A549 (cell line): ENCODE measurements at regions not wholly inside any gene's neighbourhood (a gene's known extent, or its start where the extent isn't known, plus 50 kb on each side); places are given as distances from the start of the nearest gene placed in this dataset.

Experiments
- ATAC-seq, 2 experiments: fragments of 200-7000 bp in 1 of 2; fragments of >200 bp in 1 of 2; cut with Nextera tagmentation in 1 of 2; cut with Tn5 transposase in 1 of 2; 3 replicates each; pipeline versions ENCODE4 v1.8.0 to v1.9.1; 2018 to 2020; ENCODE audit warnings: mild to moderate bottlenecking in 1 of 2, moderate library complexity in 1 of 2
- CTCF ChIA-PET: fragments of 300-600 bp; sonication (Branson Sonifier 250); formaldehyde crosslinking; extraction: SDS; loops from one replicate; lab custom pipeline; 2021; ENCODE audit warnings: antibody characterized with exemption, inconsistent platforms; lab: Yijun Ruan, JAX
- POLR2A ChIA-PET: fragments of 350-600 bp; formaldehyde crosslinking; extraction: SDS; loops from one replicate; lab custom pipeline; 2021; ENCODE audit warnings: antibody characterized with exemption, inconsistent platforms; lab: Yijun Ruan, JAX
- DNase-seq, 2 experiments: peaks; one replicate each; pipeline versions ENCODE4 v3.0.0 to v3.0.0-alpha.2; 2011 to 2016; ENCODE audit warnings: low read depth in 1 of 2, low spot score in 1 of 2
- FAIRE-seq: peaks from 2 replicates; lab custom pipeline; 2011; peaks lifted over from hg19 to GRCh38; lab: Jason Lieb, UNC
- H3K27ac ChIP-seq, 2 experiments: fragments of >200 bp; sonication (Bioruptor Twin); formaldehyde crosslinking; 3 replicates each; pipeline ENCODE4 v1.5.1; 2016 to 2017
- H3K4me1 ChIP-seq: fragments of >200 bp; sonication (Bioruptor Twin); formaldehyde crosslinking; 3 replicates; pipeline ENCODE4 v1.6.1; 2016
- H3K4me2 ChIP-seq: fragments of >200 bp; sonication (Bioruptor Twin); formaldehyde crosslinking; 3 replicates; pipeline ENCODE4 v1.6.1; 2016
- H3K4me3 ChIP-seq: fragments of >200 bp; sonication (Bioruptor Twin); formaldehyde crosslinking; 3 replicates; pipeline ENCODE4 v1.5.1; 2016
- H3K9me3 ChIP-seq: fragments of >200 bp; sonication (Bioruptor Twin); formaldehyde crosslinking; 3 replicates; pipeline ENCODE4 v1.6.1; 2016
- ATOH8 ChIP-seq: fragments of 250-450 bp; sonication (Bioruptor Pico); IDR thresholded peaks from 2 replicates; pipeline ENCODE4 v1.5.0; 2020; ENCODE audit warnings: low read depth, mild to moderate bottlenecking, moderate library complexity
- BCL3 ChIP-seq: fragments of >200 bp; sonication (Bioruptor Twin); formaldehyde crosslinking; IDR thresholded peaks from 3 replicates; pipeline ENCODE4 v1.6.1; 2016
- BHLHE40 ChIP-seq: IDR thresholded peaks from 2 replicates; pipeline ENCODE4 v1.6.1; 2012; ENCODE audit warnings: low read depth, low read length, inconsistent platforms
- CHD4 ChIP-seq: fragments of 200-600 bp; sonication (generic); IDR thresholded peaks from 2 replicates; pipeline ENCODE4 v1.6.1; 2016; ENCODE audit warnings: antibody characterized with exemption, mild to moderate bottlenecking, borderline replicate concordance
- E2F6 ChIP-seq: IDR thresholded peaks from 2 replicates; pipeline ENCODE4 v1.6.1; 2012; ENCODE audit warnings: low read depth, borderline replicate concordance
- ELK1 ChIP-seq: fragments of 150-350 bp; IDR thresholded peaks from 2 replicates; pipeline ENCODE4 v1.6.1; 2014; ENCODE audit warnings: low read depth, mild to moderate bottlenecking, low read length
- EP300 ChIP-seq, 2 experiments: fragments of >200 bp; sonication (Bioruptor Twin); formaldehyde crosslinking; IDR thresholded peaks; 2 replicates in 1 of 2; 3 replicates in 1 of 2; pipeline ENCODE4 v1.6.1; 2016 to 2017
- ESRRA ChIP-seq: fragments of 150-350 bp; IDR thresholded peaks from 2 replicates; pipeline ENCODE4 v1.6.1; 2014; ENCODE audit warnings: mild to moderate bottlenecking, low read length, borderline replicate concordance
- FOSB ChIP-seq: fragments of 250-450 bp; sonication (Bioruptor Pico); IDR thresholded peaks from 2 replicates; pipeline ENCODE4 v1.5.0; 2020; ENCODE audit warnings: mild to moderate bottlenecking, moderate library complexity
- HDAC2 ChIP-seq: fragments of 200-600 bp; sonication (generic); IDR thresholded peaks from 2 replicates; pipeline ENCODE4 v1.6.1; 2016
- HOXA7 ChIP-seq: fragments of 250-450 bp; sonication (Bioruptor Pico); IDR thresholded peaks from 2 replicates; pipeline ENCODE4 v1.5.0; 2020; ENCODE audit warnings: mild to moderate bottlenecking, moderate library complexity
- HOXB13 ChIP-seq: fragments of 250-450 bp; sonication (Bioruptor Pico); IDR thresholded peaks from 2 replicates; pipeline ENCODE4 v1.5.0; 2020; ENCODE audit warnings: low read depth, mild to moderate bottlenecking, moderate library complexity
- HOXB5 ChIP-seq: fragments of 250-450 bp; sonication (Bioruptor Pico); IDR thresholded peaks from 2 replicates; pipeline ENCODE4 v1.5.0; 2020; ENCODE audit warnings: mild to moderate bottlenecking, moderate library complexity
- JUN ChIP-seq, 2 experiments: fragments of >200 bp; sonication (Bioruptor Twin); formaldehyde crosslinking; IDR thresholded peaks; 2 replicates in 1 of 2; 3 replicates in 1 of 2; pipeline ENCODE4 v1.6.1; 2016 to 2017
- MAFK ChIP-seq: fragments of 450-650 bp; IDR thresholded peaks from 2 replicates; pipeline ENCODE4 v1.6.1; 2014; ENCODE audit not compliant: partially characterized antibody
- MAZ ChIP-seq: fragments of 150-350 bp; IDR thresholded peaks from 2 replicates; pipeline ENCODE4 v1.6.1; 2014; ENCODE audit warnings: antibody characterized with exemption, low read depth, low read length, borderline replicate concordance
- MYC ChIP-seq: IDR thresholded peaks from 2 replicates; pipeline ENCODE4 v1.6.1; 2012; ENCODE audit warnings: mild to moderate bottlenecking, inconsistent platforms, low read length, improper control_type of control experiment, borderline replicate concordance
- POLR2AphosphoS2 ChIP-seq: conservative IDR thresholded peaks from 2 replicates; pipeline ENCODE4 v1.6.1; 2012; ENCODE audit warnings: low read length, improper control_type of control experiment, inconsistent platforms
- RAD21 ChIP-seq, 2 experiments: fragments of >200 bp in 1 of 2; sonication (Bioruptor Twin) in 1 of 2; formaldehyde crosslinking in 1 of 2; IDR thresholded peaks in 1 of 2; conservative IDR thresholded peaks in 1 of 2; 2 replicates in 1 of 2; 3 replicates in 1 of 2; pipeline ENCODE4 v1.6.1; 2012 to 2018; ENCODE audit warnings: inconsistent platforms in 1 of 2
- REST ChIP-seq: fragments of 200-600 bp; sonication (generic); IDR thresholded peaks from 2 replicates; pipeline ENCODE4 v1.6.1; 2016; ENCODE audit warnings: antibody characterized with exemption, mild to moderate bottlenecking, moderate library complexity
- RNF2 ChIP-seq: fragments of 200-600 bp; sonication (generic); IDR thresholded peaks from 2 replicates; pipeline ENCODE4 v1.6.1; 2016; ENCODE audit warnings: low read depth, mild to moderate bottlenecking, antibody characterized with exemption, moderate library complexity, borderline replicate concordance
- SMC3 ChIP-seq: fragments of >200 bp; sonication (Bioruptor Twin); formaldehyde crosslinking; IDR thresholded peaks from 3 replicates; pipeline ENCODE4 v1.6.1; 2018; ENCODE audit warnings: inconsistent platforms
- TP53 ChIP-seq: fragments of 250-450 bp; sonication (Bioruptor Pico); IDR thresholded peaks from 2 replicates; pipeline ENCODE4 v1.5.0; 2021; ENCODE audit warnings: mild to moderate bottlenecking, moderate library complexity
- ZFP36 ChIP-seq: fragments of 450-650 bp; IDR thresholded peaks from 2 replicates; pipeline ENCODE4 v1.6.1; 2014; ENCODE audit warnings: borderline replicate concordance; ENCODE audit not compliant: partially characterized antibody
- ZNF302 ChIP-seq: fragments of 250-450 bp; sonication (Bioruptor Pico); IDR thresholded peaks from 2 replicates; pipeline ENCODE4 v1.9.0; 2021; ENCODE audit warnings: inconsistent platforms, mild to moderate bottlenecking, moderate library complexity
- WGBS: methylation state at CpG from one replicate; pipeline ENCODE4 v1.1.6; 2017; ENCODE audit errors: missing lambda C conversion rate; 5-methylcytosine and 5-hydroxymethylcytosine counted together

- no peak for DNase-seq
- POLR2A ChIA-PET: no interaction called here
- Histone ChIP-seq H3K9me3 (no peaks in the 10 kb centered on the region), H3K4me2 (no peak overlapping the region), H3K4me1 (no peaks in the 10 kb centered on the region), H3K27ac (no peak overlapping the region), H3K4me3 (no peak overlapping the region)
- no peak for ATAC-seq
- TF ChIP-seq EP300 (IDR thresholded peaks at IDR 0.05) (no peak), POLR2AphosphoS2 (no peak), ELK1 (no peak), ZNF302 (CRISPR knock-in tag) (no peak), ZFP36 (no peak), ESRRA (no peak), MAFK (no peak), CHD4 (no peak), SMC3 (no peak), FOSB (CRISPR knock-in tag) (no peak), MYC (no peak), BHLHE40 (no peak), E2F6 (no peak)
- no peak for FAIRE-seq
- CTCF ChIA-PET: no interaction called here
- 25% methylated on average over 10 of the region's 10 CpGs for WGBS
Observed at GRCh38 chr10:129392855-129393254, 74.2 kb upstream of the MGMT start.

- ChIA-PET CTCF (interaction anchor here (0.6 kb wide), 1 partner anchor 388 kb away, joined by 4 read pairs; no protein-coding TSS in a partner anchor), POLR2A (no interaction called here)
- WGBS: 2% methylated on average over 9 of the region's 10 CpGs
- TF ChIP-seq HDAC2: no peak
- no peak for TF ChIP-seq ATOH8 (CRISPR knock-in tag)
- no peak for TF ChIP-seq BCL3
- TF ChIP-seq E2F6: no peak
- no peak for TF ChIP-seq HOXB5 (CRISPR knock-in tag)
- TF ChIP-seq CHD4: no peak
- TF ChIP-seq JUN (IDR thresholded peaks at IDR 0.05): no peak
- TF ChIP-seq MAZ: no peak
- TF ChIP-seq HOXA7 (CRISPR knock-in tag): no peak
- TF ChIP-seq HOXB13: no peak
- TF ChIP-seq REST: no peak
- no peak for TF ChIP-seq RAD21 (conservative IDR thresholded peaks at IDR 0.05 in 1 of 2, IDR thresholded peaks at IDR 0.05 in 1 of 2)
- no peak for TF ChIP-seq RNF2
- no peak for TF ChIP-seq MAFK
- TF ChIP-seq TP53 (CRISPR knock-in tag): no peak
- Histone ChIP-seq H3K9me3 (no peaks in the 10 kb centered on the region), H3K27ac (no peak overlapping the region), H3K4me3 (no peak overlapping the region), H3K4me1 (no peaks in the 10 kb centered on the region), H3K4me2 (no peak overlapping the region)
- FAIRE-seq: no peak
- no peak for DNase-seq
- no peak for ATAC-seq
Observed at GRCh38 chr10:129393812-129394211, 73.2 kb upstream of the MGMT start.
